ENCODE measurements at regions not wholly inside any gene's neighbourhood (a gene's known extent, or its start where the extent isn't known, plus 50 kb on each side); places are given as distances from the start of the nearest gene placed in this dataset.

- H3K27me3 Mint-ChIP-seq (ENCODE audit: insufficient read depth), result peaks cover 10% of the 10 kb centered on the region
- no peaks in the 10 kb centered on the region for H3K36me3 Mint-ChIP-seq (ENCODE audit: low read depth)
- DNase-seq, result peak; percentile 58
- no peaks in the 10 kb centered on the region for H3K9me3 Mint-ChIP-seq
- TF ChIP-seq CTCF (IDR thresholded peaks at IDR 0.05), result peak; percentile 91
- no peak overlapping the region for H3K4me3 Mint-ChIP-seq
- peaks cover 7% of the 10 kb centered on the region; the same call in 1 of the 2 replicates for H3K4me1 Mint-ChIP-seq (ENCODE audit: low read depth)
- H3K27ac Mint-ChIP-seq, result no peak overlapping the region
Measured at GRCh38 chr4:129362691-129363274, 266.8 kb downstream of the C4orf33 start.

GRCh38 chr4:129364747-129365452 is 268.9 kb downstream of the C4orf33 start:
- no peaks in the 10 kb centered on the region for H3K36me3 Mint-ChIP-seq (ENCODE audit: low read depth)
- H3K4me1 Mint-ChIP-seq (ENCODE audit: low read depth), result no peaks in the 10 kb centered on the region
- H3K27me3 Mint-ChIP-seq (ENCODE audit: insufficient read depth), result peaks cover 7% of the 10 kb centered on the region
- no peak for TF ChIP-seq CTCF (IDR thresholded peaks at IDR 0.05)
- DNase-seq, result no peak
- no peaks in the 10 kb centered on the region for H3K9me3 Mint-ChIP-seq
- no peak overlapping the region for H3K4me3 Mint-ChIP-seq
- no peak overlapping the region for H3K27ac Mint-ChIP-seq

GRCh38 chr4:129369361-129370010 is 273.5 kb downstream of the C4orf33 start:
- Mint-ChIP-seq H3K9me3 (no peaks in the 10 kb centered on the region), H3K4me3 (no peak overlapping the region), H3K27me3 (ENCODE audit: insufficient read depth) (peaks cover 10% of the 10 kb centered on the region), H3K4me1 (ENCODE audit: low read depth) (no peaks in the 10 kb centered on the region), H3K36me3 (ENCODE audit: low read depth) (no peaks in the 10 kb centered on the region), H3K27ac (no peak overlapping the region)
- DNase-seq, result no peak
- no peak for TF ChIP-seq CTCF (IDR thresholded peaks at IDR 0.05)

GRCh38 chr4:129371065-129371464 is 275.1 kb downstream of the C4orf33 start:
- no peaks in the 10 kb centered on the region for H3K36me3 Mint-ChIP-seq (ENCODE audit: low read depth)
- no peak for DNase-seq
- no peak overlapping the region for H3K4me3 Mint-ChIP-seq
- H3K9me3 Mint-ChIP-seq, result no peaks in the 10 kb centered on the region
- no peaks in the 10 kb centered on the region for H3K4me1 Mint-ChIP-seq (ENCODE audit: low read depth)
- no peak overlapping the region for H3K27ac Mint-ChIP-seq
- TF ChIP-seq CTCF (IDR thresholded peaks at IDR 0.05), result no peak
- H3K27me3 Mint-ChIP-seq (ENCODE audit: insufficient read depth), result peaks cover 9% of the 10 kb centered on the region; the same call in 1 of the 2 replicates

DNA sequence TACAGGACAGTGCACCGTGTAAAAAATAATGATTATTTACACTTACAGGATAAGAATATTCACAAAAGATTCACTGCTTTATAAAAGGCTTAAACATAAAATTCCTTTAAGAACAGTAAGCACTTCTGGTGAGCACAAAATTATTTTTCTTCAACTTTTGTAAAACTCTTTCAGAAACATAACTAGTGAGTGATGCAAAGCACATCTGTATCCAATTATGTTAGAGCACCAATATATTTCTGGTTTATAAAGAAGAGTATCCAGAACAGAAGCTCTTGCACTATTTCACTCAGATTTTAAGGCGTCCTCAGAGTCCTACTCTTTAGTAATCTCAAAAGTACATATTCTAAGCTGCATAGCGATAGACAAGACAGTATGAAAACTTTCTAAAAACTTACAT is 276.0 kb downstream of the C4orf33 start:
- H3K4me3 Mint-ChIP-seq, result no peak overlapping the region

More for the DNA sequence above, 276.0 kb downstream of the C4orf33 start:
- Mint-ChIP-seq H3K36me3 (ENCODE audit: low read depth) (no peaks in the 10 kb centered on the region), H3K4me1 (ENCODE audit: low read depth) (no peaks in the 10 kb centered on the region), H3K27ac (no peak overlapping the region), H3K27me3 (ENCODE audit: insufficient read depth) (peaks cover 9% of the 10 kb centered on the region; the same call in 1 of the 2 replicates), H3K9me3 (no peaks in the 10 kb centered on the region)
- DNase-seq, result no peak
- TF ChIP-seq CTCF (IDR thresholded peaks at IDR 0.05), result no peak
